Brain pericyte (primary cell): ENCODE measurements at regions not wholly inside any gene's neighbourhood (a gene's known extent, or its start where the extent isn't known, plus 50 kb on each side); places are given as distances from the start of the nearest gene placed in this dataset.

Source experiments
- DNase-seq: peaks from one replicate; pipeline ENCODE4 v3.0.0-alpha.2; 2012; ENCODE audit warnings: low read depth, low spot score

GRCh38 chr1:94707321-94708298, 112.5 kb upstream of the SLC44A3 start:
- no peak for DNase-seq

GRCh38 chr1:94702442-94702815, 117.7 kb upstream of the SLC44A3 start:
- DNase-seq: peak; percentile 45

GRCh38 chr1:94701796-94702441, 118.2 kb upstream of the SLC44A3 start:
- no peak for DNase-seq

- DNase-seq: no peak
Measured at GRCh38 chr1:94698759-94699502, 121.2 kb upstream of the SLC44A3 start.

GRCh38 chr1:94698356-94698755, 121.8 kb upstream of the SLC44A3 start:
- DNase-seq: no peak

GRCh38 chr1:94697839-94698238, 122.3 kb upstream of the SLC44A3 start:
- no peak for DNase-seq

- no peak for DNase-seq
Measured at GRCh38 chr1:94694226-94694915, 125.8 kb upstream of the SLC44A3 start.

- DNase-seq: no peak
Measured at GRCh38 chr1:94693435-94693834, 126.7 kb upstream of the SLC44A3 start.

- DNase-seq: no peak
Measured at GRCh38 chr1:94693029-94693428, 127.1 kb upstream of the SLC44A3 start.

- no peak for DNase-seq
Measured at GRCh38 chr1:94688646-94689045, 131.5 kb upstream of the SLC44A3 start.

- no peak for DNase-seq
Measured at GRCh38 chr1:94686882-94687281, 133.3 kb upstream of the SLC44A3 start.

GRCh38 chr1:94684690-94685250, 135.4 kb upstream of the SLC44A3 start:
- no peak for DNase-seq

- DNase-seq: no peak
Measured at GRCh38 chr1:94683886-94684285, 136.3 kb upstream of the SLC44A3 start.

GRCh38 chr1:94680039-94680377, 138.4 kb upstream of the F3 start:
- DNase-seq: no peak

- no peak for DNase-seq
Measured at GRCh38 chr1:94679332-94680038, 137.9 kb upstream of the F3 start.

GRCh38 chr1:94678202-94678848, 136.8 kb upstream of the F3 start:
- no peak for DNase-seq

- DNase-seq: no peak
Measured at GRCh38 chr1:94677714-94678113, 136.2 kb upstream of the F3 start.

GRCh38 chr1:94677087-94677486, 135.5 kb upstream of the F3 start:
- no peak for DNase-seq

GRCh38 chr1:94676686-94677085, 135.1 kb upstream of the F3 start:
- no peak for DNase-seq

GRCh38 chr1:94675373-94675772, 133.8 kb upstream of the F3 start:
- DNase-seq: peak; percentile 73
